ENCODE measurements at regions not wholly inside any gene's neighbourhood (a gene's known extent, or its start where the extent isn't known, plus 50 kb on each side); places are given as distances from the start of the nearest gene placed in this dataset.
"Not testable (repeated sequence)": the region's sequence is repeated elsewhere in the genome, so short reads cannot be mapped to it uniquely, and the experiment has no call there.

GRCh38 chr15:26115229-26115943 lies 252.3 kb upstream of the ATP10A start:
- no peak for DNase-seq

- not testable (repeated sequence) for DNase-seq
Observed at GRCh38 chr15:26114128-26114527, 251.0 kb upstream of the ATP10A start.

- no peak for DNase-seq
Observed at GRCh38 chr15:26113296-26113695, 250.2 kb upstream of the ATP10A start.

GRCh38 chr15:26109203-26109602 lies 246.1 kb upstream of the ATP10A start:
- no peak for DNase-seq

GRCh38 chr15:26106556-26106955 lies 243.4 kb upstream of the ATP10A start:
- no peak for DNase-seq

- DNase-seq, result no peak
Observed at GRCh38 chr15:26103002-26103404, 239.9 kb upstream of the ATP10A start.

GRCh38 chr15:26102365-26102764 lies 239.2 kb upstream of the ATP10A start:
- DNase-seq, result no peak

- DNase-seq, result no peak
Observed at GRCh38 chr15:26101443-26101842, 238.3 kb upstream of the ATP10A start.

GRCh38 chr15:26098801-26099200 lies 235.7 kb upstream of the ATP10A start:
- no peak for DNase-seq

- no peak for DNase-seq
Observed at GRCh38 chr15:26097216-26097615, 234.1 kb upstream of the ATP10A start.

GRCh38 chr15:26096581-26096980 lies 233.5 kb upstream of the ATP10A start:
- no peak for DNase-seq

GRCh38 chr15:26095710-26096330 lies 232.7 kb upstream of the ATP10A start:
- DNase-seq, result no peak

- no peak for DNase-seq
Observed at GRCh38 chr15:26091184-26091583, 228.1 kb upstream of the ATP10A start.

GRCh38 chr15:26087881-26088280 lies 224.8 kb upstream of the ATP10A start:
- DNase-seq, result no peak

GRCh38 chr15:26087395-26087794 lies 224.3 kb upstream of the ATP10A start:
- DNase-seq, result no peak

GRCh38 chr15:26084771-26085170 lies 221.6 kb upstream of the ATP10A start:
- no peak for DNase-seq

- no peak for DNase-seq
Observed at GRCh38 chr15:26083896-26084295, 220.8 kb upstream of the ATP10A start.

GRCh38 chr15:26083457-26083856 lies 220.3 kb upstream of the ATP10A start:
- DNase-seq, result no peak

GRCh38 chr15:26082221-26083109 lies 219.3 kb upstream of the ATP10A start:
- peak; percentile 74 for DNase-seq

GRCh38 chr15:26081758-26082220 lies 218.7 kb upstream of the ATP10A start:
- DNase-seq, result no peak

GRCh38 chr15:26075770-26076169 lies 212.6 kb upstream of the ATP10A start:
- DNase-seq, result no peak

- DNase-seq, result no peak
Observed at GRCh38 chr15:26073430-26074333, 210.6 kb upstream of the ATP10A start.
